ENCODE measurements at regions not wholly inside any gene's neighbourhood (a gene's known extent, or its start where the extent isn't known, plus 50 kb on each side); places are given as distances from the start of the nearest gene placed in this dataset.

DNA sequence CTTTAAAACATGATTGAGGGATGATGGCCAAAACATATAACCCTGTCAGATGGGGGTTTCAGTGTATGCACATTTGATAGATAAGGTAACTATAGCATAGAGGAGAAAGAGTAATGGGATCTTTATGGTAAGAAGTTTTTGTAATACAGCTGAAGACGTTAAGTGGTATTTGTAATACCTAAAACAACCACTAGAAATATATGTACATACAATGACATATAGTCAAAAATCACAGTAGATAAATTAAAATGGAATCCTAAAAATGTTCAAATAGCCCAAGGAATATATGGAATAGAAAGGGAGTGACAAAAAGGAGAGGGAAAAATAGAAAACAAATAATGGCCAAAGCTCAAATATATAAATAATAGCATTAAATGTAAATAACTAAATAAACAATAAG, 371.3 kb upstream of the FSTL5 start:
- POLR2A ChIA-PET (ENCODE audit: partially characterized antibody) = no interaction called here
- Histone ChIP-seq H4K8ac (ENCODE audit: extremely low read depth, insufficient read depth, low read length) (no peak overlapping the region), H2BK12ac (ENCODE audit: low read depth, low read length) (no peak overlapping the region), H4K91ac (replicated peaks; ENCODE audit: insufficient read length, low read length) (no peak overlapping the region), H3K56ac (replicated peaks; ENCODE audit: insufficient read length, low read depth, low read length) (no peak overlapping the region), H3K14ac (ENCODE audit: insufficient read length) (no peak overlapping the region), H3K4me2 (ENCODE audit: insufficient read depth in 1 of 2, low read depth in 2 of 2, low read length in 2 of 2) (no peak overlapping the region), H2AK5ac (ENCODE audit: low read depth, low read length) (no peak overlapping the region), H3K27ac (ENCODE audit: low read depth, low read length) (no peak overlapping the region), H3K23me2 (ENCODE audit: low read depth, low read length) (no peaks in the 10 kb centered on the region; the same call in 1 of the 2 replicates), H3K36me3 (ENCODE audit: control insufficient read depth in 2 of 4, insufficient read depth in 4 of 4, low read length in 3 of 4) (no peaks in the 10 kb centered on the region), H3K4ac (replicated peaks; ENCODE audit: insufficient read length, low read depth, low read length) (no peak overlapping the region), H3K9ac (replicated peaks in 1 of 4; ENCODE audit: extremely low read depth in 1 of 4, low read depth in 3 of 4, low read length in 3 of 4) (no peak overlapping the region), H3K4me1 (replicated peaks in 1 of 4; ENCODE audit: control insufficient read depth in 3 of 4, insufficient read depth in 4 of 4, low read length in 3 of 4) (no peaks in the 10 kb centered on the region), H2BK120ac (replicated peaks; ENCODE audit: low read depth, low read length) (no peak overlapping the region), H2BK20ac (ENCODE audit: low read length) (no peak overlapping the region), H3K23ac (ENCODE audit: insufficient read length) (no peak overlapping the region), H3K9me3 (ENCODE audit: insufficient read depth in 2 of 2, low read depth in 1 of 2, low read length in 1 of 2) (no peaks in the 10 kb centered on the region), H4K20me1 (replicated peaks in 1 of 2; ENCODE audit: control insufficient read depth in 1 of 2, insufficient read depth in 2 of 2, low read length in 2 of 2) (no peaks in the 10 kb centered on the region), H3K18ac (ENCODE audit: extremely low read depth, low read length) (no peak overlapping the region), H3K79me2 (ENCODE audit: control insufficient read depth in 1 of 2, insufficient read depth in 2 of 2, low read length in 2 of 2) (no peaks in the 10 kb centered on the region), H2BK15ac (ENCODE audit: low read length) (no peak overlapping the region), H3K79me1 (ENCODE audit: low read depth, low read length) (no peaks in the 10 kb centered on the region), H2BK5ac (ENCODE audit: low read depth, low read length) (no peak overlapping the region), H4K5ac (ENCODE audit: insufficient read length, low read depth, low read length) (no peak overlapping the region), H3K27me3 (replicated peaks in 1 of 4; ENCODE audit: control insufficient read depth in 3 of 4, extremely low read depth in 1 of 4, insufficient read depth in 3 of 4, low read length in 3 of 4) (no peaks in the 10 kb centered on the region), H2AFZ (ENCODE audit: low read length) (no peak overlapping the region), H3K4me3 (ENCODE audit: extremely low read depth in 1 of 4, insufficient read depth in 2 of 4, low read depth in 3 of 4, low read length in 4 of 4) (no peak overlapping the region)
- CTCF ChIA-PET (ENCODE audit: partially characterized antibody) = interaction anchor here (0.5 to 3.8 kb wide), 6 partner anchors 8 to 1009 kb away, joined by 3 to 13 read pairs (median 3); no protein-coding TSS in a partner anchor
- FAIRE-seq = no peak
- DNase-seq (ENCODE audit: low read depth in 1 of 2, low spot score in 2 of 2) = no peak
- WGBS, 2 experiments (ENCODE audit: extremely low coverage in 1 of 2, insufficient coverage in 1 of 2, insufficient read length in 1 of 2, insufficient replicate concordance in 2 of 2, low coverage in 1 of 2, low lambda C conversion rate in 2 of 2, missing lambda C conversion rate in 1 of 2) = 80% methylated on average over 1 of the region's 1 CpG; no CpG with 5 or more reads in 1 of the 2 experiments
- TF ChIP-seq SIX5 (IDR thresholded peaks at IDR 0.05; ENCODE audit: low read depth, low read length) = no peak
- no peak for TF ChIP-seq SP2 (IDR thresholded peaks at IDR 0.05; ENCODE audit: low read length)
- TF ChIP-seq CTBP2 (IDR thresholded peaks at IDR 0.05; ENCODE audit: borderline replicate concordance, insufficient read depth, insufficient read length, low read length) = no peak
- TF ChIP-seq RFX5 (IDR thresholded peaks at IDR 0.05; ENCODE audit: borderline replicate concordance, low read depth, low read length) = no peak
- no peak for TF ChIP-seq CHD1 (IDR thresholded peaks at IDR 0.05; ENCODE audit: low read depth, low read length)
- TF ChIP-seq SAP30 (IDR thresholded peaks at IDR 0.05; ENCODE audit: insufficient read depth, insufficient replicate concordance, low read length) = no peak
- TF ChIP-seq SUZ12 (IDR thresholded peaks at IDR 0.05; ENCODE audit: low read length) = no peak
- TF ChIP-seq RAD21 (IDR thresholded peaks at IDR 0.05 in 1 of 2, conservative IDR thresholded peaks at IDR 0.05 in 1 of 2; ENCODE audit: low read depth in 2 of 2, low read length in 2 of 2) = no peak
- no peak for TF ChIP-seq E2F6 (IDR thresholded peaks at IDR 0.05)
- TF ChIP-seq KDM4A (IDR thresholded peaks at IDR 0.05; ENCODE audit: low read depth, low read length, severe bottlenecking) = no peak
- TF ChIP-seq YY1 (IDR thresholded peaks at IDR 0.05; ENCODE audit: low read depth, low read length) = no peak
- no peak for TF ChIP-seq EZH2 (IDR thresholded peaks at IDR 0.05; ENCODE audit: low read depth, low read length, severe bottlenecking)
- TF ChIP-seq CHD2 (IDR thresholded peaks at IDR 0.05; ENCODE audit: low read length) = no peak
- no peak for TF ChIP-seq BCL11A (IDR thresholded peaks at IDR 0.05; ENCODE audit: low read depth in 2 of 2, low read length in 2 of 2)

Data from H1 (cell line).